ENCODE measurements at regions not wholly inside any gene's neighbourhood (a gene's known extent, or its start where the extent isn't known, plus 50 kb on each side); places are given as distances from the start of the nearest gene placed in this dataset.

DNA sequence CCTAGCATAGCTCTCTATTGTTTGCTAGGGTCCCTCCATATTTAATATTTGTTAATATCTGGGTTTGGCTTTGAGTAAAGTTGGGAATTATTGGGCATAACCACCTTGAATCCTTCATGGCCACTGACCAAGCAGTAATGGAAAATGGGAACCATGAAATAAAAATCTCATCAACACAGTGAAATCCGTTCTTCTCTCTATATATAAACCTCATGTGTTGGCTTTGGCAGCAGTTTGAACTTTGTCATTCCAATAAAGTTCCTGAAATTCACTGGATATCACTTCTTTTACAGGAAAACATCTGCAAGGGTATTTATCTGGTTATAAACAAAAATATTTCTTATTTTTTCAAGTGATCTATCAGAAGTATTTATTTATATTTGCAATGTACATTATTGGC is 93.0 kb upstream of the MPDZ start:
- TF ChIP-seq, protein P1, sequence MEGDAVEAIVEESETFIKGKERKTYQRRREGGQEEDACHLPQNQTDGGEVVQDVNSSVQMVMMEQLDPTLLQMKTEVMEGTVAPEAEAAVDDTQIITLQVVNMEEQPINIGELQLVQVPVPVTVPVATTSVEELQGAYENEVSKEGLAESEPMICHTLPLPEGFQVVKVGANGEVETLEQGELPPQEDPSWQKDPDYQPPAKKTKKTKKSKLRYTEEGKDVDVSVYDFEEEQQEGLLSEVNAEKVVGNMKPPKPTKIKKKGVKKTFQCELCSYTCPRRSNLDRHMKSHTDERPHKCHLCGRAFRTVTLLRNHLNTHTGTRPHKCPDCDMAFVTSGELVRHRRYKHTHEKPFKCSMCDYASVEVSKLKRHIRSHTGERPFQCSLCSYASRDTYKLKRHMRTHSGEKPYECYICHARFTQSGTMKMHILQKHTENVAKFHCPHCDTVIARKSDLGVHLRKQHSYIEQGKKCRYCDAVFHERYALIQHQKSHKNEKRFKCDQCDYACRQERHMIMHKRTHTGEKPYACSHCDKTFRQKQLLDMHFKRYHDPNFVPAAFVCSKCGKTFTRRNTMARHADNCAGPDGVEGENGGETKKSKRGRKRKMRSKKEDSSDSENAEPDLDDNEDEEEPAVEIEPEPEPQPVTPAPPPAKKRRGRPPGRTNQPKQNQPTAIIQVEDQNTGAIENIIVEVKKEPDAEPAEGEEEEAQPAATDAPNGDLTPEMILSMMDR (optimal IDR thresholded peaks at IDR 0.05 in 1 of 3, IDR thresholded peaks at IDR 0.05 in 1 of 3, conservative IDR thresholded peaks at IDR 0.05 in 1 of 3; ENCODE audit: extremely low read depth in 1 of 3, insufficient read depth in 2 of 3, low read length in 3 of 3) = no peak
- no peak for TF ChIP-seq EZH2 (IDR thresholded peaks at IDR 0.05; ENCODE audit: low read length)

Measured in keratinocyte (primary cell).